Vagina (tissue), 2 donors: ENCODE measurements at regions not wholly inside any gene's neighbourhood (a gene's known extent, or its start where the extent isn't known, plus 50 kb on each side); places are given as distances from the start of the nearest gene placed in this dataset.

Experiments
- POLR2A ChIP-seq, 2 donors: fragments of 450-650 bp; IDR thresholded peaks; one replicate each; pipeline ENCODE4 v1.6.1; 2017; ENCODE audit warnings: antibody characterized with exemption in 2 of 2, mild to moderate bottlenecking in 2 of 2, moderate library complexity in 2 of 2
- TF ChIP-seq, protein P1 (sequence below), 3 experiments: fragments of 450-650 bp in 2 of 3; fragments of 200-600 bp in 1 of 3; sonication (generic) in 1 of 3; IDR thresholded peaks; one replicate each; pipeline ENCODE4 v1.5.1; 2017 to 2019; ENCODE audit warnings: antibody characterized with exemption in 3 of 3, mild to moderate bottlenecking in 2 of 3, moderate library complexity in 2 of 3

DNA sequence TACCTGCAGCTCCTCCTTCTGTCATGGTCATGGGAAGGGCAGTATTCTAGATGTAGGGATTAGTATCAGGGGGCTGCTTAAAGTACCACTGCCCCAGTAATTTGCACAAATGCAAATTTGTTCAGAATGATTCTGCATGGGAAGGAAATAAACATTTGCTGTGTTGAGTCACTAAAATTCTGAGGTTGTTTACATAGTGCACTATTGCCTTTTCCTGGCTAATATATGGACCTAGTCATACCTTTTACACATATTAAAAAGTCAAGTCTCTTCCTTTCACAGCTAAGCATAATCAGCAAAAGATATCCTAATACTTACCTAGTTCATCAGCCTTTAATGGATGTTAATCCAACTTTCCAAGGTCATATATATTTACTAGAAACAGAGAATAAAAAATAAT is 746.4 kb upstream of the NR2F2 start:
- TF ChIP-seq, protein P1, sequence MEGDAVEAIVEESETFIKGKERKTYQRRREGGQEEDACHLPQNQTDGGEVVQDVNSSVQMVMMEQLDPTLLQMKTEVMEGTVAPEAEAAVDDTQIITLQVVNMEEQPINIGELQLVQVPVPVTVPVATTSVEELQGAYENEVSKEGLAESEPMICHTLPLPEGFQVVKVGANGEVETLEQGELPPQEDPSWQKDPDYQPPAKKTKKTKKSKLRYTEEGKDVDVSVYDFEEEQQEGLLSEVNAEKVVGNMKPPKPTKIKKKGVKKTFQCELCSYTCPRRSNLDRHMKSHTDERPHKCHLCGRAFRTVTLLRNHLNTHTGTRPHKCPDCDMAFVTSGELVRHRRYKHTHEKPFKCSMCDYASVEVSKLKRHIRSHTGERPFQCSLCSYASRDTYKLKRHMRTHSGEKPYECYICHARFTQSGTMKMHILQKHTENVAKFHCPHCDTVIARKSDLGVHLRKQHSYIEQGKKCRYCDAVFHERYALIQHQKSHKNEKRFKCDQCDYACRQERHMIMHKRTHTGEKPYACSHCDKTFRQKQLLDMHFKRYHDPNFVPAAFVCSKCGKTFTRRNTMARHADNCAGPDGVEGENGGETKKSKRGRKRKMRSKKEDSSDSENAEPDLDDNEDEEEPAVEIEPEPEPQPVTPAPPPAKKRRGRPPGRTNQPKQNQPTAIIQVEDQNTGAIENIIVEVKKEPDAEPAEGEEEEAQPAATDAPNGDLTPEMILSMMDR (IDR thresholded peaks at IDR 0.05): no peak
- TF ChIP-seq POLR2A (IDR thresholded peaks at IDR 0.05): no peak
